K562 (cell line): ENCODE measurements at regions not wholly inside any gene's neighbourhood (a gene's known extent, or its start where the extent isn't known, plus 50 kb on each side); places are given as distances from the start of the nearest gene placed in this dataset.

ENCODE experiments used
- ATAC-seq: fragments of 200-7000 bp; cut with Tn5 transposase; 3 replicates; pipeline ENCODE4 v1.9.1; 2020; ENCODE audit warnings: moderate library complexity
- BruUV-seq: library from RNA; stranded (reverse); fragments of 400-500 nt; replicated peaks from 2 replicates; lab custom pipeline; 2021; lab: Mats Ljungman, UMichigan
- CTCF ChIA-PET: fragments of 300-600 bp; formaldehyde crosslinking; extraction: SDS; loops from one replicate; lab custom pipeline; 2021; ENCODE audit warnings: low intra/inter-chr PET ratio; lab: Yijun Ruan, JAX
- POLR2A ChIA-PET: fragments of 300-600, 350-650 bp; sonication (Branson Sonifier 250); formaldehyde crosslinking; extraction: SDS; loops from one replicate; lab custom pipeline; 2021; ENCODE audit warnings: antibody characterized with exemption, inconsistent platforms; lab: Yijun Ruan, JAX
- DNase-seq, 4 experiments: peaks; one replicate each; pipeline versions ENCODE4 v3.0.0 to v3.0.0-alpha.2; 2011 to 2018; ENCODE audit warnings: low spot score in 3 of 4, mixed read lengths in 3 of 4; ENCODE audit errors: extremely low read depth in 1 of 4
- FAIRE-seq: peaks from 2 replicates; lab custom pipeline; 2011; peaks lifted over from hg19 to GRCh38; lab: Jason Lieb, UNC
- H2AFZ ChIP-seq: 2 replicates; pipeline ENCODE4 v1.6.0; 2011; ENCODE audit warnings: low read depth, low read length, control low read depth, inconsistent platforms
- H3K27ac ChIP-seq: fragments of 200-600 bp; 3 replicates; pipeline ENCODE4 v1.8.0; 2011; ENCODE audit warnings: low read depth, mild to moderate bottlenecking, control low read depth, inconsistent platforms, low read length, moderate library complexity, mixed read lengths; ENCODE audit errors: extremely low read depth
- H3K27me3 ChIP-seq, 2 experiments: fragments of 300-600 bp in 1 of 2; 2 replicates in 1 of 2; 3 replicates in 1 of 2; pipeline versions ENCODE4 v1.6.0 to v1.8.0; 2011; ENCODE audit warnings: inconsistent platforms in 2 of 2, low read length in 2 of 2, mild to moderate bottlenecking in 1 of 2, mixed read lengths in 1 of 2, moderate library complexity in 1 of 2; ENCODE audit not compliant: control insufficient read depth in 2 of 2, insufficient read depth in 2 of 2
- H3K36me3 ChIP-seq: fragments of 300-600 bp; 3 replicates; pipeline ENCODE4 v1.8.0; 2011; ENCODE audit warnings: mild to moderate bottlenecking, low read length, inconsistent platforms; ENCODE audit not compliant: control insufficient read depth, insufficient read depth
- H3K4me1 ChIP-seq, 2 experiments: fragments of 200-600 bp in 1 of 2; replicated peaks in 1 of 2; 2 replicates in 1 of 2; 3 replicates in 1 of 2; pipeline versions ENCODE4 v1.5.1 to v1.8.0; 2011; ENCODE audit warnings: inconsistent platforms in 2 of 2, low read length in 2 of 2, mild to moderate bottlenecking in 1 of 2, mixed read lengths in 1 of 2, moderate library complexity in 1 of 2; ENCODE audit not compliant: control insufficient read depth in 2 of 2, insufficient read depth in 2 of 2
- H3K4me2 ChIP-seq: 2 replicates; pipeline ENCODE4 v1.6.1; 2011; ENCODE audit warnings: low read length, control low read depth, inconsistent platforms, mixed read lengths; ENCODE audit not compliant: insufficient read depth
- H3K4me3 ChIP-seq: fragments of 200-600 bp; sonication (generic), shearing (Covaris generic); 2 replicates; pipeline ENCODE4 v1.5.1; 2016; ENCODE audit warnings: control low read depth, inconsistent platforms
- H3K79me2 ChIP-seq: fragments of 200-600 bp; 3 replicates; pipeline ENCODE4 v1.8.0; 2011; ENCODE audit warnings: low read length, inconsistent platforms; ENCODE audit not compliant: control insufficient read depth, insufficient read depth
- H3K9ac ChIP-seq, 2 experiments: 2 replicates each; pipeline versions ENCODE4 v1.6.0 to v1.6.1; 2011; ENCODE audit warnings: low read depth in 2 of 2, low read length in 2 of 2, control low read depth in 1 of 2, inconsistent platforms in 1 of 2, mild to moderate bottlenecking in 1 of 2, mixed read lengths in 1 of 2; ENCODE audit not compliant: insufficient read depth in 1 of 2
- H3K9me1 ChIP-seq: one replicate; pipeline ENCODE4 v1.6.0; 2011; ENCODE audit warnings: inconsistent platforms, mild to moderate bottlenecking, low read length, moderate library complexity; ENCODE audit not compliant: control insufficient read depth, insufficient read depth
- H3K9me3 ChIP-seq: replicated peaks from 2 replicates; pipeline ENCODE4 v1.5.1; 2011; ENCODE audit warnings: low read depth, low read length, inconsistent platforms; ENCODE audit not compliant: control insufficient read depth, insufficient read depth
- H4K20me1 ChIP-seq: replicated peaks from 2 replicates; pipeline ENCODE4 v1.6.1; 2011; ENCODE audit warnings: low read length, inconsistent platforms, mixed read lengths; ENCODE audit not compliant: control insufficient read depth, insufficient read depth
- ARNT ChIP-seq, 2 experiments: fragments of 450-650 bp; IDR thresholded peaks; 2 replicates each; pipeline ENCODE4 v1.6.1; 2016; ENCODE audit warnings: mild to moderate bottlenecking in 1 of 2
- CTCF ChIP-seq, 3 experiments: IDR thresholded peaks in 2 of 3; conservative IDR thresholded peaks in 1 of 3; 2 replicates each; pipeline ENCODE4 v1.5.1; 2011 to 2012; ENCODE audit warnings: low read length in 3 of 3, mild to moderate bottlenecking in 3 of 3, control low read depth in 2 of 3, improper control_type of control experiment in 1 of 3, inconsistent platforms in 1 of 3, low read depth in 1 of 3, mixed read lengths in 1 of 3, moderate library complexity in 1 of 3; ENCODE audit not compliant: insufficient read depth in 2 of 3
- FOXK2 ChIP-seq, 2 experiments: fragments of 450-650 bp; IDR thresholded peaks in 1 of 2; conservative IDR thresholded peaks in 1 of 2; 2 replicates each; pipeline ENCODE4 v1.6.1; 2016; ENCODE audit warnings: low read depth in 2 of 2, mild to moderate bottlenecking in 1 of 2
- GTF2B ChIP-seq: IDR thresholded peaks from 2 replicates; pipeline ENCODE4 v1.6.1; 2011; ENCODE audit not compliant: insufficient read length; ENCODE audit errors: extremely low read depth
- HDAC6 ChIP-seq: IDR thresholded peaks from 2 replicates; pipeline ENCODE4 v1.6.1; 2012; ENCODE audit warnings: low read depth, mild to moderate bottlenecking, control low read depth, inconsistent platforms, low read length, moderate library complexity
- HDGF ChIP-seq: fragments of 450-650 bp; IDR thresholded peaks from 2 replicates; pipeline ENCODE4 v1.6.1; 2016
- KHSRP ChIP-seq: fragments of 450-650 bp; IDR thresholded peaks from 2 replicates; pipeline ENCODE4 v1.6.1; 2017
- KLF1 ChIP-seq: fragments of 450-650 bp; IDR thresholded peaks from 2 replicates; pipeline ENCODE4 v1.6.1; 2016; ENCODE audit warnings: missing genetic modification characterization, missing compliant biosample characterization
- PKNOX1 ChIP-seq: fragments of 450-650 bp; IDR thresholded peaks from 2 replicates; pipeline ENCODE4 v1.6.1; 2016
- POLR2A ChIP-seq: fragments of 450-650 bp; conservative IDR thresholded peaks from 2 replicates; pipeline ENCODE4 v1.6.1; 2016
- POLR3G ChIP-seq: IDR thresholded peaks from 2 replicates; pipeline ENCODE4 v1.6.1; 2011; ENCODE audit not compliant: insufficient read length, insufficient replicate concordance; ENCODE audit errors: extremely low read depth
- RBM34 ChIP-seq: fragments of 200-400 bp; formaldehyde crosslinking; IDR thresholded peaks from 2 replicates; pipeline ENCODE4 v1.6.1; 2018; ENCODE audit warnings: low read length, borderline replicate concordance; ENCODE audit not compliant: insufficient read depth
- SAFB2 ChIP-seq: fragments of 200-400 bp; formaldehyde crosslinking; IDR thresholded peaks from 2 replicates; pipeline ENCODE4 v1.6.1; 2018; ENCODE audit warnings: borderline replicate concordance, low read length, low read depth, moderate library complexity; ENCODE audit not compliant: severe bottlenecking
- UBTF ChIP-seq, 2 experiments: IDR thresholded peaks; 2 replicates each; pipeline ENCODE4 v1.6.1; 2012; ENCODE audit warnings: improper control_type of control experiment in 2 of 2, low read depth in 2 of 2, low read length in 2 of 2, borderline replicate concordance in 1 of 2
- ZBED1 ChIP-seq: IDR thresholded peaks from 2 replicates; pipeline ENCODE4 v1.6.1; 2014
- ZBTB43 ChIP-seq: sonication (generic); formaldehyde crosslinking; IDR thresholded peaks from 2 replicates; pipeline ENCODE4 v1.8.0; 2023; ENCODE audit warnings: mild to moderate bottlenecking, missing genetic modification reagents
- ZKSCAN1 ChIP-seq: fragments of 150-350 bp; IDR thresholded peaks from 2 replicates; pipeline ENCODE4 v1.6.1; 2016; ENCODE audit warnings: low read depth, low read length
- ZNF766 ChIP-seq: fragments of 200-800 bp; sonication (Bioruptor generic); conservative IDR thresholded peaks from 2 replicates; pipeline ENCODE4 v1.6.1; 2016; ENCODE audit warnings: missing genetic modification characterization, missing compliant biosample characterization
- ZNF785 ChIP-seq: fragments of 250-450 bp; sonication (Bioruptor Pico); IDR thresholded peaks from 2 replicates; pipeline ENCODE4 v1.4.0; 2020; ENCODE audit warnings: mild to moderate bottlenecking
- WGBS: fragments of 100-300 bp; shearing (Covaris generic); methylation state at CpG from one replicate; pipeline ENCODE4 v1.1.6; 2016; ENCODE audit warnings: low coverage, mixed read lengths; ENCODE audit not compliant: insufficient coverage; ENCODE audit errors: missing lambda C conversion rate; 5-methylcytosine and 5-hydroxymethylcytosine counted together
- in situ Hi-C: fragments of 300-500 bp; cut with MboI; formaldehyde crosslinking; loops from 4 replicates; pipeline ENCODE4 v1.15.0; 2018; ENCODE audit warnings: inconsistent platforms, mixed read lengths
- intact Hi-C: fragments of 100-400 bp; cut with micrococcal nuclease; formaldehyde crosslinking; loops from 2 replicates; pipeline ENCODE4 v1.14.2; 2022

DNA sequence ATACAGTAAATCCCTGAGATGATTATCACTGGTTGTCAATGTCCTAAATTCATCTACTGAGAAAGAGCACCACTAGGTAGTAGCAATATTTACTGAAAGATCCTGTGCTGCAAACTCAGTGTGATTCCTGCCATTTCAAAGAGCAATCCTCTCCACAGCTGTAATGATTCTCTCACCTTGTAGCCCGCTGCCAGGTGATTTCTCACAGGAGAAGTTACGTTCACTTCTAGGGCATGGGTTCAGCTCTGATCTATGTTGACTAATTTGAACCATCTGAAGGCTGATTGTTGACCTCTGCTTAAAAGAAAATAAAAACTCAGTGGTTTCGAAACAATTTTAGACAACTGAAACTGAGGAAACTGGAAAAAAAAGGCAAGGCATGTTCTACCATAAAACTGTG is 197.0 kb downstream of the FAT4 start:
- Histone ChIP-seq H3K36me3 (no peaks in the 10 kb centered on the region), H3K9ac (no peak overlapping the region), H2AFZ (no peak overlapping the region), H3K4me3 (no peak overlapping the region), H3K4me2 (no peak overlapping the region), H4K20me1 (no peaks in the 10 kb centered on the region), H3K79me2 (no peaks in the 10 kb centered on the region), H3K9me1 (no peaks in the 10 kb centered on the region), H3K9me3 (no peaks in the 10 kb centered on the region), H3K27ac (no peak overlapping the region), H3K27me3 (no peaks in the 10 kb centered on the region), H3K4me1 (no peaks in the 10 kb centered on the region)
- 0% methylated on average over 3 of the region's 3 CpGs for WGBS
- DNase-seq (no peak), ATAC-seq (no peak), FAIRE-seq (no peak)
- in situ Hi-C loops, result no loop called here
- no TSS peak for BruUV-seq
- intact Hi-C loops, result no loop called here
- TF ChIP-seq RBM34 (no peak), HDAC6 (no peak), ARNT (IDR thresholded peaks at IDR 0.05) (no peak), HDGF (no peak), KLF1 (no peak), KHSRP (no peak), SAFB2 (no peak), CTCF (IDR thresholded peaks at IDR 0.05 in 2 of 3, conservative IDR thresholded peaks at IDR 0.05 in 1 of 3; ENCODE audit: insufficient read depth in 2 of 3, low read depth in 1 of 3, low read length in 3 of 3) (no peak), ZNF785 (no peak), POLR2A (no peak), PKNOX1 (no peak), ZNF766 (CRISPR knock-in tag) (no peak), POLR3G (no peak), ZBED1 (no peak), GTF2B (no peak), UBTF (IDR thresholded peaks at IDR 0.05; ENCODE audit: borderline replicate concordance in 1 of 2, low read depth in 2 of 2, low read length in 2 of 2) (no peak), ZBTB43 (CRISPR knock-in tag) (no peak), FOXK2 (conservative IDR thresholded peaks at IDR 0.05 in 1 of 2, IDR thresholded peaks at IDR 0.05 in 1 of 2; ENCODE audit: low read depth in 2 of 2) (no peak), ZKSCAN1 (no peak)
- POLR2A ChIA-PET, result no interaction called here
- CTCF ChIA-PET, result no interaction called here
